MM.1S (cell line): ENCODE measurements at regions not wholly inside any gene's neighbourhood (a gene's known extent, or its start where the extent isn't known, plus 50 kb on each side); places are given as distances from the start of the nearest gene placed in this dataset.

Experiments used
- DNase-seq: peaks from one replicate; pipeline ENCODE4 v3.0.0-alpha.2; 2015
- H2AFZ ChIP-seq: fragments of 300-600 bp; sonication (generic); 2 replicates; pipeline ENCODE4 v1.6.0; 2016; ENCODE audit warnings: antibody characterized with exemption, low read length
- H3F3A ChIP-seq: fragments of 300-600 bp; sonication (generic); 2 replicates; pipeline ENCODE4 v1.6.1; 2016; ENCODE audit warnings: mild to moderate bottlenecking, antibody characterized with exemption, low read length, moderate library complexity, mixed read lengths; ENCODE audit not compliant: insufficient read depth
- H3K27ac ChIP-seq: fragments of 300-600 bp; sonication (generic); 2 replicates; pipeline ENCODE4 v1.5.1; 2016; ENCODE audit warnings: mild to moderate bottlenecking, low read length
- H3K27me3 ChIP-seq: fragments of 300-600 bp; sonication (generic); replicated peaks from 2 replicates; pipeline ENCODE4 v1.6.0; 2016; ENCODE audit warnings: low read length; ENCODE audit not compliant: insufficient read depth
- H3K36me3 ChIP-seq: fragments of 300-600 bp; sonication (generic); replicated peaks from 2 replicates; pipeline ENCODE4 v1.6.1; 2016; ENCODE audit warnings: mild to moderate bottlenecking, low read length, mixed read lengths; ENCODE audit not compliant: insufficient read depth
- H3K4me1 ChIP-seq: fragments of 300-600 bp; sonication (generic); 2 replicates; pipeline ENCODE4 v1.6.1; 2016; ENCODE audit warnings: low read length, mixed read lengths
- H3K4me2 ChIP-seq: fragments of 300-600 bp; sonication (generic); 2 replicates; pipeline ENCODE4 v1.6.0; 2016; ENCODE audit warnings: low read depth, low read length
- H3K4me3 ChIP-seq: fragments of 300-600 bp; sonication (generic); 2 replicates; pipeline ENCODE4 v1.5.1; 2016; ENCODE audit warnings: low read length, mixed read lengths
- H3K79me2 ChIP-seq: fragments of 300-600 bp; sonication (generic); 2 replicates; pipeline ENCODE4 v1.6.1; 2016; ENCODE audit warnings: mixed run types, low read length, mixed read lengths
- H3K9ac ChIP-seq: fragments of 300-600 bp; sonication (generic); 2 replicates; pipeline ENCODE4 v1.6.1; 2016; ENCODE audit warnings: low read length, mixed read lengths
- H3K9me2 ChIP-seq: fragments of 300-600 bp; sonication (generic); replicated peaks from 2 replicates; pipeline ENCODE4 v1.6.1; 2016; ENCODE audit warnings: mild to moderate bottlenecking, low read length, mixed read lengths; ENCODE audit not compliant: insufficient read depth
- H3K9me3 ChIP-seq: fragments of 300-600 bp; sonication (generic); replicated peaks from 2 replicates; pipeline ENCODE4 v1.6.1; 2016; ENCODE audit warnings: mild to moderate bottlenecking, low read length, mixed read lengths; ENCODE audit not compliant: insufficient read depth
- H4K20me1 ChIP-seq: fragments of 300-600 bp; sonication (generic); 2 replicates; pipeline ENCODE4 v1.6.1; 2016; ENCODE audit warnings: mild to moderate bottlenecking, low read length, moderate library complexity, mixed read lengths; ENCODE audit not compliant: insufficient read depth
- CTCF ChIP-seq: fragments of 300-600 bp; sonication (generic); IDR thresholded peaks from 2 replicates; pipeline ENCODE4 v1.5.1; 2016; ENCODE audit warnings: antibody characterized with exemption, low read length, mixed read lengths
- EZH2 ChIP-seq: fragments of 300-600 bp; sonication (generic); optimal IDR thresholded peaks from 2 replicates; pipeline ENCODE3; 2017; ENCODE audit warnings: low read depth, mild to moderate bottlenecking, antibody characterized with exemption, low read length, mixed read lengths
- EZH2phosphoT487 ChIP-seq: fragments of 300-600 bp; sonication (generic); IDR thresholded peaks from 2 replicates; pipeline ENCODE4 v1.6.1; 2018; ENCODE audit warnings: antibody characterized with exemption, low read length

- no peak overlapping the region for H3K4me3 ChIP-seq
- no peak overlapping the region for H3K4me2 ChIP-seq
- H3K27ac ChIP-seq, result no peak overlapping the region
- H3K4me1 ChIP-seq, result no peaks in the 10 kb centered on the region
- H3K9me2 ChIP-seq, result no peaks in the 10 kb centered on the region
- H3K79me2 ChIP-seq, result no peaks in the 10 kb centered on the region
- no peak overlapping the region for H2AFZ ChIP-seq
- H3K9me3 ChIP-seq, result no peaks in the 10 kb centered on the region
- no peaks in the 10 kb centered on the region for H3K27me3 ChIP-seq
- TF ChIP-seq CTCF, result no peak
- no peak for TF ChIP-seq EZH2
- no peak for TF ChIP-seq EZH2phosphoT487
- no peaks in the 10 kb centered on the region for H3F3A ChIP-seq
- no peaks in the 10 kb centered on the region for H4K20me1 ChIP-seq
- no peaks in the 10 kb centered on the region for H3K36me3 ChIP-seq
- no peak for DNase-seq
- H3K9ac ChIP-seq, result no peak overlapping the region
Measured at GRCh38 chr20:6213311-6213710, 90.5 kb upstream of the FERMT1 start.

DNA sequence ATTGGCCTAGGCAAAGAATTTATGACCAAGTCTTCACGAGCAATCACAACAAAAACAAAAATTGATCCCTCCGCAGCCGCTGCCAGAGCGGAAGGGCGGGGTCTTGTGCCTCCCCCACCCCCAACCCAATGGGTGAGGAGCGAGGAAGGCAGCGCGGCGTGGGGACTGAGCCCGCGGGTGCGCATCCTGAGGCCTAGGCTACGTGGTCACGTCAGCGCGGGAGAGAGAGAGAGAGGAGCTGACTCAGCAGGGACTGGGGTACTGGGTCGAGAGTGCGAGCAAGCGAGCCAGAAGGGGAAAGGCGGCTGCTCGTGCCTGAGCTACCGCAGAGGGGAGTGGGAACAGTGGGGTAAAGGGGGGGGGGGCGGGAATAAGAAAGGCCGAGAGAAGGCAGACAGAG lies 90.1 kb upstream of the FERMT1 start:
- Histone ChIP-seq H3K27me3 (no peaks in the 10 kb centered on the region), H3K4me2 (no peak overlapping the region)

GRCh38 chr20:6209093-6209492 lies 86.3 kb upstream of the FERMT1 start:
- no peaks in the 10 kb centered on the region for H4K20me1 ChIP-seq
- no peaks in the 10 kb centered on the region for H3K9me3 ChIP-seq
- no peak overlapping the region for H3K9ac ChIP-seq
- H3K4me2 ChIP-seq, result no peak overlapping the region
- no peak overlapping the region for H3K27ac ChIP-seq
- DNase-seq, result no peak
- H3K4me1 ChIP-seq, result no peaks in the 10 kb centered on the region
- no peak overlapping the region for H2AFZ ChIP-seq
- no peaks in the 10 kb centered on the region for H3K9me2 ChIP-seq
- H3K36me3 ChIP-seq, result no peaks in the 10 kb centered on the region
- no peaks in the 10 kb centered on the region for H3K79me2 ChIP-seq
- H3K27me3 ChIP-seq, result no peaks in the 10 kb centered on the region
- H3K4me3 ChIP-seq, result no peak overlapping the region
- TF ChIP-seq EZH2phosphoT487 (no peak), EZH2 (no peak), CTCF (no peak)
- no peaks in the 10 kb centered on the region for H3F3A ChIP-seq

More for the DNA sequence above, 90.1 kb upstream of the FERMT1 start:
- Histone ChIP-seq H3F3A (no peaks in the 10 kb centered on the region), H3K4me3 (no peak overlapping the region), H4K20me1 (no peaks in the 10 kb centered on the region), H3K9me3 (no peaks in the 10 kb centered on the region), H3K79me2 (no peaks in the 10 kb centered on the region), H3K9me2 (no peaks in the 10 kb centered on the region), H3K36me3 (no peaks in the 10 kb centered on the region), H2AFZ (no peak overlapping the region), H3K9ac (no peak overlapping the region), H3K27ac (no peak overlapping the region), H3K4me1 (no peaks in the 10 kb centered on the region)
- no peak for TF ChIP-seq EZH2
- no peak for TF ChIP-seq EZH2phosphoT487
- no peak for TF ChIP-seq CTCF
- DNase-seq, result no peak

DNA sequence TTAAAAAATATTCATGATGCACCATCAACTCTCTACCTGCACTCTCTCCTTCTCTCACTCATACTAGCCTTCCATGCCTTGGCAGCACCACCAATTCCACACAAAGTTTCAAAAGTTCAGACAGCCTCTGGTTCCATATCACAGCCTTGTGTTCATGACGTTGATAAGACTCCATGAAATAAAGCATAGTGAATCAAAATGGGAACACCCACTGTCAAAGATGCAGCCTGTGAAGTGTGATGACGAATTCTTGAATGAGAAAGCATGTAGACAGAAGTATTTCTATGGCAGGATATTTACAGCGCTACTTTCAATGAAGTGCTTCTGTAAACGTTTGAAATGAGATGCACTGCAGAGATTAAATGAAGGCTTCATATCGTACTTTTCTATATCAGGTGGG lies 77.3 kb upstream of the FERMT1 start:
- Histone ChIP-seq H3F3A (no peaks in the 10 kb centered on the region), H2AFZ (no peak overlapping the region), H3K9ac (no peak overlapping the region), H3K4me3 (no peak overlapping the region), H3K9me3 (no peaks in the 10 kb centered on the region), H3K79me2 (no peaks in the 10 kb centered on the region), H3K4me1 (no peaks in the 10 kb centered on the region), H3K4me2 (no peak overlapping the region), H3K27ac (no peak overlapping the region), H3K36me3 (no peaks in the 10 kb centered on the region), H3K27me3 (no peaks in the 10 kb centered on the region), H4K20me1 (no peaks in the 10 kb centered on the region), H3K9me2 (no peaks in the 10 kb centered on the region)
- TF ChIP-seq EZH2phosphoT487 (no peak), CTCF (no peak), EZH2 (no peak)
- no peak for DNase-seq
